Heart left ventricle (tissue), 16 donors: ENCODE measurements at regions not wholly inside any gene's neighbourhood (a gene's known extent, or its start where the extent isn't known, plus 50 kb on each side); places are given as distances from the start of the nearest gene placed in this dataset.

Source experiments
- ATAC-seq, 4 donors: fragments of 200-7000 bp; cut with Tn5 transposase; one replicate each; pipeline ENCODE4 v1.9.1; 2020 to 2022; ENCODE audit warnings: moderate library complexity in 4 of 4, mild to moderate bottlenecking in 3 of 4, moderate number of reproducible peaks in 1 of 4
- DNase-seq, 5 donors: peaks; one replicate each; pipeline ENCODE4 v3.0.0-alpha.2; 2020
- H3K27ac ChIP-seq, 12 donors: fragments of 200-600 bp; sonication (generic) in 4 of 12; one replicate each; pipeline versions ENCODE4 v1.5.0 to v1.8.0; 2016 to 2022; ENCODE audit warnings: mild to moderate bottlenecking in 2 of 12
- H3K27me3 ChIP-seq, 9 donors: fragments of 200-600 bp; sonication (generic) in 2 of 9; one replicate each; pipeline versions ENCODE4 v1.5.1 to v1.8.0; 2016 to 2022; ENCODE audit warnings: mild to moderate bottlenecking in 3 of 9
- H3K36me3 ChIP-seq, 9 donors: fragments of 200-600 bp; sonication (generic) in 2 of 9; one replicate each; pipeline versions ENCODE4 v1.5.0 to v1.8.0; 2018 to 2022; ENCODE audit warnings: mild to moderate bottlenecking in 2 of 9
- H3K4me1 ChIP-seq, 12 donors: fragments of 200-600 bp; sonication (generic) in 4 of 12; one replicate each; pipeline versions ENCODE4 v1.5.0 to v1.8.0; 2016 to 2022; ENCODE audit warnings: mild to moderate bottlenecking in 3 of 12
- H3K4me3 ChIP-seq, 12 donors: fragments of 200-600 bp; sonication (generic) in 4 of 12; one replicate each; pipeline versions ENCODE4 v1.5.0 to v1.8.0; 2017 to 2022; ENCODE audit warnings: mild to moderate bottlenecking in 9 of 12, moderate library complexity in 4 of 12
- H3K9me3 ChIP-seq, 12 donors: fragments of 200-600 bp; sonication (generic) in 4 of 12; one replicate each; pipeline versions ENCODE4 v1.5.0 to v1.8.0; 2016 to 2022; ENCODE audit warnings: mild to moderate bottlenecking in 1 of 12
- CTCF ChIP-seq, 12 donors: fragments of 200-600 bp; sonication (generic) in 4 of 12; IDR thresholded peaks; one replicate each; pipeline versions ENCODE4 v1.5.0 to v1.8.0; 2018 to 2022; ENCODE audit warnings: antibody characterized with exemption in 12 of 12, mild to moderate bottlenecking in 5 of 12
- POLR2A ChIP-seq, 2 donors: fragments of 450-650 bp; IDR thresholded peaks; one replicate each; pipeline ENCODE4 v1.6.1; 2017; ENCODE audit warnings: antibody characterized with exemption in 2 of 2, mild to moderate bottlenecking in 2 of 2, moderate library complexity in 2 of 2
- WGBS, 4 donors: extraction: QIAGEN DNeasy Blood & Tissue Kit in 2 of 4; methylation state at CpG; one replicate each; pipeline versions ENCODE4 v1.1.5 to v1.1.7; 2013 to 2018; 5-methylcytosine and 5-hydroxymethylcytosine counted together
- intact Hi-C, 10 donors: fragments of 100-400 bp; cut with DNase I; formaldehyde crosslinking; loops; one replicate each; pipeline versions ENCODE4 v1.11.1 to v1.14.2; 2022
- donor health status: ischemic (EF 13 %, LVEDD 7.1; RV severe dilation, severe dysfunction).
- donor health status: healthy with polysubstance abuse.
- donor health status: DM: no; HTN: yes; CAD: no.
- donor health status: DM: no; HTN: no; CAD: no.
- donor health status: ischemic (EF 25% LVEDD 6.9; RV normal size, moderate dysfunction).
- donor health status: ischemic (EF 25% LVEDD 5.7; RV mildly dilated, moderate dysfunction).
- donor health status: healthy.
- donor health status: DM: yes; HTN: yes; CAD: no.
- donor health status: ischemic (EF 35%, LVEDD 5.7; RV mildly dilated, moderate dysfunction).
- donor health status: nonischemic (EF 11% LVEDD 7.7; RV severe dilation, severe dysfunction).
- donor health status: DM: yes; HTN: yes; CAD: no.
- donor health status: PGD.
- donor health status: ischemic (EF 29% LVEDD 5.4; RV normal size, mild dysfunction).
- donor health status: nonischemic (EF 23%, LVEDD 6.1; RV moderate dilation, normal function).

GRCh38 chr6:4667591-4667990 is 108.6 kb upstream of the CDYL start:
- Histone ChIP-seq H3K9me3 (no peaks in the 10 kb centered on the region), H3K4me3 (no peak overlapping the region), H3K27me3 (no peaks in the 10 kb centered on the region), H3K4me1 (peaks cover 0 to 12% (median 2%) of the 10 kb centered on the region in 12 donors), H3K36me3 (no peaks in the 10 kb centered on the region), H3K27ac (no peak overlapping the region)
- intact Hi-C loops: no loop called here
- WGBS, 4 donors: 91 to 93% (median 92%) methylated on average over 2 of the region's 2 CpGs
- TF ChIP-seq CTCF (IDR thresholded peaks at IDR 0.05) (no peak), POLR2A (IDR thresholded peaks at IDR 0.05) (no peak)
- DNase-seq (no peak), ATAC-seq (no peak)

- Histone ChIP-seq H3K4me1 (peaks cover 0 to 10% (median 2%) of the 10 kb centered on the region in 12 donors), H3K27ac (no peak overlapping the region), H3K4me3 (no peak overlapping the region), H3K36me3 (no peaks in the 10 kb centered on the region), H3K9me3 (no peaks in the 10 kb centered on the region), H3K27me3 (no peaks in the 10 kb centered on the region)
- intact Hi-C loops: no loop called here
- DNase-seq (no peak), ATAC-seq (no peak)
- no peak for TF ChIP-seq POLR2A (IDR thresholded peaks at IDR 0.05)
- TF ChIP-seq CTCF (IDR thresholded peaks at IDR 0.05): no peak
- 94 to 100% (median 99%) methylated on average over 3 of the region's 3 CpGs for WGBS, 4 donors
Observed at GRCh38 chr6:4666886-4667513, 109.2 kb upstream of the CDYL start.

GRCh38 chr6:4665489-4666417 is 110.5 kb upstream of the CDYL start:
- intact Hi-C loops: no loop called here
- no peak for ATAC-seq

More at GRCh38 chr6:4665489-4666417, 110.5 kb upstream of the CDYL start:
- Histone ChIP-seq H3K27ac (no peak overlapping the region), H3K4me3 (no peak overlapping the region), H3K27me3 (no peaks in the 10 kb centered on the region), H3K9me3 (no peaks in the 10 kb centered on the region), H3K4me1 (peaks cover 0 to 10% (median 2%) of the 10 kb centered on the region in 12 donors), H3K36me3 (no peaks in the 10 kb centered on the region)
- TF ChIP-seq POLR2A (IDR thresholded peaks at IDR 0.05): no peak
- TF ChIP-seq CTCF (IDR thresholded peaks at IDR 0.05): no peak
- 74 to 88% (median 80%) methylated on average over 7 of the region's 7 CpGs for WGBS, 4 donors
- no peak for DNase-seq
